Daoy (cell line): ENCODE measurements at regions not wholly inside any gene's neighbourhood (a gene's known extent, or its start where the extent isn't known, plus 50 kb on each side); places are given as distances from the start of the nearest gene placed in this dataset.
"Not testable (repeated sequence)": the region's sequence is repeated elsewhere in the genome, so short reads cannot be mapped to it uniquely, and the experiment has no call there.

ENCODE experiments used
- DNase-seq: peaks from one replicate; pipeline ENCODE4 v3.0.0-alpha.2; 2015; ENCODE audit warnings: low read depth

GRCh38 chr1:73854527-73854926 lies 343.4 kb downstream of the LRRIQ3 start:
- no peak for DNase-seq

- DNase-seq: no peak
Observed at GRCh38 chr1:73842436-73842835, 355.5 kb downstream of the LRRIQ3 start.

GRCh38 chr1:73839922-73840321 lies 358.1 kb downstream of the LRRIQ3 start:
- DNase-seq: no peak

- DNase-seq: no peak
Observed at GRCh38 chr1:73832276-73833181, 365.4 kb downstream of the LRRIQ3 start.

- DNase-seq: not testable (repeated sequence)
Observed at GRCh38 chr1:73827283-73827682, 370.7 kb downstream of the LRRIQ3 start.

GRCh38 chr1:73824065-73824464 lies 373.9 kb downstream of the LRRIQ3 start:
- DNase-seq: no peak

- DNase-seq: no peak
Observed at GRCh38 chr1:73821520-73821919, 376.5 kb downstream of the LRRIQ3 start.

- DNase-seq: no peak
Observed at GRCh38 chr1:73820843-73821242, 377.1 kb downstream of the LRRIQ3 start.

GRCh38 chr1:73813716-73814115 lies 384.3 kb downstream of the LRRIQ3 start:
- DNase-seq: no peak

GRCh38 chr1:73813236-73813635 lies 384.7 kb downstream of the LRRIQ3 start:
- no peak for DNase-seq

GRCh38 chr1:73811798-73812197 lies 386.2 kb downstream of the LRRIQ3 start:
- DNase-seq: no peak

GRCh38 chr1:73804935-73805334 lies 393.0 kb downstream of the LRRIQ3 start:
- DNase-seq: no peak

GRCh38 chr1:73803380-73803779 lies 394.6 kb downstream of the LRRIQ3 start:
- DNase-seq: no peak

GRCh38 chr1:73801912-73802429 lies 396.0 kb downstream of the LRRIQ3 start:
- DNase-seq: no peak

- DNase-seq: no peak
Observed at GRCh38 chr1:73800376-73800775, 397.6 kb downstream of the LRRIQ3 start.

GRCh38 chr1:73789965-73790364 lies 408.0 kb downstream of the LRRIQ3 start:
- no peak for DNase-seq

- no peak for DNase-seq
Observed at GRCh38 chr1:73784026-73784425, 413.9 kb downstream of the LRRIQ3 start.

GRCh38 chr1:73783352-73783751 lies 414.6 kb downstream of the LRRIQ3 start:
- no peak for DNase-seq

GRCh38 chr1:73782901-73783300 lies 415.1 kb downstream of the LRRIQ3 start:
- DNase-seq: no peak

GRCh38 chr1:73781251-73781650 lies 416.7 kb downstream of the LRRIQ3 start:
- DNase-seq: no peak

- no peak for DNase-seq
Observed at GRCh38 chr1:73778471-73778870, 419.5 kb downstream of the LRRIQ3 start.

- DNase-seq: no peak
Observed at GRCh38 chr1:73775896-73776295, 422.1 kb downstream of the LRRIQ3 start.

GRCh38 chr1:73772941-73773340 lies 425.0 kb downstream of the LRRIQ3 start:
- DNase-seq: no peak

- no peak for DNase-seq
Observed at GRCh38 chr1:73771396-73771795, 426.6 kb downstream of the LRRIQ3 start.
